ENCODE measurements at regions not wholly inside any gene's neighbourhood (a gene's known extent, or its start where the extent isn't known, plus 50 kb on each side); places are given as distances from the start of the nearest gene placed in this dataset.

DNA sequence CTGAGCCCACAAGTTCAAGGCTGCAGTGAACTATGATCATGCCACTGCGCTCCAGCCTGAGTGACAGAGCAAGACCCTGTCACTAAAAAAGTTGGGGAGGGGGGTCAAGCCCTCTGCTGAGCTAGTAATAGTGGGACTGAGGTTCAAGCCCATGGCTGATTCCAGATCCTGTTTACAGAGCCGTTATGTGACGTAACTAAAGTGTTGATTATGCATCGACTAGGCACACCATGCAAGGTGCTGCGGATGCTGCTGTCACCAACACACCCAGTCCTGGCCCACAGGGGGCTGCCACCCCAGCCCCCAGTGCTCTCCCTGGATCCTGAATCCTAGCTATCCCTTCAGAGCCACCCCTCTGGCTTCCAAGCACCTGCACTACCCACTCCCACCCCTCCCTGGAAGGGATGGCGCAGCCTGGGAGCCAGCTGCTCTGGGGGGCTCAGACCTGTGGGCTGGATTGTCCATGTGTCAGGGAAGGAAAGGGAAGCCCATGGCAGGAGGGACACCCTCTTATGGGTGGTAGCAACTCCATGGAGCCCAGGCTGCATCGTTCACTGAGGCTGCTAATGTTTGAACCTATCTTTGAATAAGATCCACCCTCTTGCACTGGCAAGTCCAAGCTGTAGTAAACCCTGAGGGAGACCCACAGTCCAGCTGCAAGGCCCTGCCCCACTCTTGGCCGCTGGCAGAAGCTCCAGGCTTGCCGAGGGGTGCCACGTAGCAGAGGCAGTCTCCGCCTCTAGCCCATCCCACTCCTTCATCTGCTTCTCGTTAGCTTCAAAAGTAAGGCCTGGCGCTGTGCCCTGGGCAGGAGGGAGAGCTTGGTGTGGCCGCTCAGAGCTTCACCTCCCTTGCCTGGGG, 95.0 kb downstream of the SNX5 start:
- Histone ChIP-seq H3K4me3 (ENCODE audit: insufficient read depth, low read depth, low read length, poor library complexity, severe bottlenecking) (no peak overlapping the region), H3K27me3 (replicated peaks; ENCODE audit: control insufficient read depth, insufficient read depth, low read length, poor library complexity, severe bottlenecking) (no peaks in the 10 kb centered on the region), H3K36me3 (ENCODE audit: control insufficient read depth, insufficient read depth, low read length) (no peaks in the 10 kb centered on the region), H3K9me3 (ENCODE audit: control insufficient read depth, low read length) (no peaks in the 10 kb centered on the region), H3K27ac (ENCODE audit: insufficient read depth, low read length, poor library complexity, severe bottlenecking) (no peak overlapping the region), H3K4me1 (ENCODE audit: control insufficient read depth, insufficient read depth, low read length, poor library complexity, severe bottlenecking) (no peaks in the 10 kb centered on the region)
- no peak for DNase-seq

DNA sequence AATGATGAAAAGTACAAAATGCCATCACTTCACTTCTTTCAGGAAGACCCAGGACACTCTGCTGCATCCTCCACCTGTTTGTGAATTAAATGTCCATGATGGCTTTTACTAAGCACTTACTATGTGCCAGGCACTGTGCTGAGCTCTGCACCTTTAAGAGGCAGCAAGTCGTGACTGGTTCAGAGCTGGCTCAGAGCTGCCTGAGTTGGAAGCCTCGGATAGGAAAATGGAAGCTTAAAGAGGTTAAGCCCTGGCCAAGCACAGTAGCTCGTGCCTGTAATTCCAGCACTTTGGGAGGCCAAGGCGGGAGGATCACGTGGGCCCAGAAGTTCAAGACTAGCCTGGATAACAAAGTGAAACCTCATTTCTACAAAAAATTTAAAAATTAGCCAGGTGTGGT, 95.6 kb downstream of the SNX5 start:
- H3K27ac ChIP-seq (ENCODE audit: insufficient read depth, low read length, poor library complexity, severe bottlenecking) = no peak overlapping the region
- no peaks in the 10 kb centered on the region for H3K36me3 ChIP-seq (ENCODE audit: control insufficient read depth, insufficient read depth, low read length)
- no peak for DNase-seq
- no peak overlapping the region for H3K4me3 ChIP-seq (ENCODE audit: insufficient read depth, low read depth, low read length, poor library complexity, severe bottlenecking)
- no peaks in the 10 kb centered on the region for H3K9me3 ChIP-seq (ENCODE audit: control insufficient read depth, low read length)
- no peaks in the 10 kb centered on the region for H3K27me3 ChIP-seq (replicated peaks; ENCODE audit: control insufficient read depth, insufficient read depth, low read length, poor library complexity, severe bottlenecking)
- H3K4me1 ChIP-seq (ENCODE audit: control insufficient read depth, insufficient read depth, low read length, poor library complexity, severe bottlenecking) = no peaks in the 10 kb centered on the region

DNA sequence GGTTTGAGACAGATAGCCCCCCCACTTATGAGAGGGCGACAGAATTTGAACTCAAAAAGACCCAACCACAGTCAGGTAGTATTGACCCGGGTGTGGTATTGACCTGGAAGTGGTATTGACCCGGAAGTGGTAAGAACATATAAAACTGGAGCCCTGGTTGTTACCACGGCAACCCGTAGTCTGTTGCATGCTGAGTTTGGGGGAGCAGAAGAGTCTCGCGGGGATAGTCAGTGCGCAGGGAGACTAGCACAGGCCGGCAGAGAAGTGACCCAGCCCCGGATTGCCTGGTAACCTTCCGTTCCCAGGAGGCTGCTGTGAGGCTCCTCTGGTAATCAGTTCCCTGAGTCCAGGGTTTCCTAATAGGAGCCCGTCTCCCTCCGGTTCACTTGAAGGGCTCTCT, 96.2 kb downstream of the SNX5 start:
- Histone ChIP-seq H3K4me1 (ENCODE audit: control insufficient read depth, insufficient read depth, low read length, poor library complexity, severe bottlenecking) (no peaks in the 10 kb centered on the region), H3K27me3 (replicated peaks; ENCODE audit: control insufficient read depth, insufficient read depth, low read length, poor library complexity, severe bottlenecking) (no peaks in the 10 kb centered on the region), H3K36me3 (ENCODE audit: control insufficient read depth, insufficient read depth, low read length) (no peaks in the 10 kb centered on the region), H3K4me3 (ENCODE audit: insufficient read depth, low read depth, low read length, poor library complexity, severe bottlenecking) (no peak overlapping the region), H3K9me3 (ENCODE audit: control insufficient read depth, low read length) (no peaks in the 10 kb centered on the region), H3K27ac (ENCODE audit: insufficient read depth, low read length, poor library complexity, severe bottlenecking) (no peak overlapping the region)
- DNase-seq = no peak

GRCh38 chr20:17871886-17872285, 96.7 kb downstream of the SNX5 start:
- Histone ChIP-seq H3K27ac (ENCODE audit: insufficient read depth, low read length, poor library complexity, severe bottlenecking) (no peak overlapping the region), H3K9me3 (ENCODE audit: control insufficient read depth, low read length) (no peaks in the 10 kb centered on the region), H3K4me3 (ENCODE audit: insufficient read depth, low read depth, low read length, poor library complexity, severe bottlenecking) (no peak overlapping the region), H3K4me1 (ENCODE audit: control insufficient read depth, insufficient read depth, low read length, poor library complexity, severe bottlenecking) (no peaks in the 10 kb centered on the region), H3K27me3 (replicated peaks; ENCODE audit: control insufficient read depth, insufficient read depth, low read length, poor library complexity, severe bottlenecking) (no peaks in the 10 kb centered on the region), H3K36me3 (ENCODE audit: control insufficient read depth, insufficient read depth, low read length) (no peaks in the 10 kb centered on the region)
- DNase-seq = no peak

DNA sequence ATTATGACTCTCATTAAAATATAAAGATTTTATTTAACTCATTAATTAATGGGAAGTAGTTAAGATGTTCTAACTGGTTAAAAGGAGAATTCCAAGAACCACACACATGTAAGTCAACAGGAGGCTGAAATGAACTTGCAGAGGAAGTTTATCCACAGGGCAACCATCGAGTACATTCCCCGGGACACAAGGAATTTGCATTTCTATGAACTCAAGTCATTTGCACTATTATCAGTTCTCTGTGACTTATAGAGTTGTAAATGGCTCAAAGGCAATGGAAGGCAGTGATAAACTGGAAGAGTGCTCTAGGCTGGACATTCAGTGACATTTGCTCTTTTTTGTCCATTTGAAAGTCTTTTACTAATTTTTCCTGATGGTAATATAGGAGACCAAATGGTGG, 97.4 kb downstream of the SNX5 start:
- Histone ChIP-seq H3K27me3 (replicated peaks; ENCODE audit: control insufficient read depth, insufficient read depth, low read length, poor library complexity, severe bottlenecking) (no peaks in the 10 kb centered on the region), H3K9me3 (ENCODE audit: control insufficient read depth, low read length) (no peaks in the 10 kb centered on the region), H3K36me3 (ENCODE audit: control insufficient read depth, insufficient read depth, low read length) (no peaks in the 10 kb centered on the region), H3K4me1 (ENCODE audit: control insufficient read depth, insufficient read depth, low read length, poor library complexity, severe bottlenecking) (no peaks in the 10 kb centered on the region), H3K4me3 (ENCODE audit: insufficient read depth, low read depth, low read length, poor library complexity, severe bottlenecking) (no peak overlapping the region), H3K27ac (ENCODE audit: insufficient read depth, low read length, poor library complexity, severe bottlenecking) (no peak overlapping the region)
- DNase-seq = no peak

GRCh38 chr20:17870086-17870740, 98.4 kb downstream of the SNX5 start:
- Histone ChIP-seq H3K9me3 (ENCODE audit: control insufficient read depth, low read length) (no peaks in the 10 kb centered on the region), H3K4me3 (ENCODE audit: insufficient read depth, low read depth, low read length, poor library complexity, severe bottlenecking) (no peak overlapping the region), H3K27me3 (replicated peaks; ENCODE audit: control insufficient read depth, insufficient read depth, low read length, poor library complexity, severe bottlenecking) (no peaks in the 10 kb centered on the region), H3K36me3 (ENCODE audit: control insufficient read depth, insufficient read depth, low read length) (no peaks in the 10 kb centered on the region), H3K27ac (ENCODE audit: insufficient read depth, low read length, poor library complexity, severe bottlenecking) (no peak overlapping the region), H3K4me1 (ENCODE audit: control insufficient read depth, insufficient read depth, low read length, poor library complexity, severe bottlenecking) (no peaks in the 10 kb centered on the region)
- no peak for DNase-seq

- H3K9me3 ChIP-seq (ENCODE audit: control insufficient read depth, low read length) = no peaks in the 10 kb centered on the region
- H3K4me3 ChIP-seq (ENCODE audit: insufficient read depth, low read depth, low read length, poor library complexity, severe bottlenecking) = no peak overlapping the region
- H3K27me3 ChIP-seq (replicated peaks; ENCODE audit: control insufficient read depth, insufficient read depth, low read length, poor library complexity, severe bottlenecking) = no peaks in the 10 kb centered on the region
- H3K27ac ChIP-seq (ENCODE audit: insufficient read depth, low read length, poor library complexity, severe bottlenecking) = no peak overlapping the region
- H3K36me3 ChIP-seq (ENCODE audit: control insufficient read depth, insufficient read depth, low read length) = no peaks in the 10 kb centered on the region
- DNase-seq = no peak
- H3K4me1 ChIP-seq (ENCODE audit: control insufficient read depth, insufficient read depth, low read length, poor library complexity, severe bottlenecking) = no peaks in the 10 kb centered on the region
Measured at GRCh38 chr20:17869295-17869994, 99.1 kb downstream of the SNX5 start.

DNA sequence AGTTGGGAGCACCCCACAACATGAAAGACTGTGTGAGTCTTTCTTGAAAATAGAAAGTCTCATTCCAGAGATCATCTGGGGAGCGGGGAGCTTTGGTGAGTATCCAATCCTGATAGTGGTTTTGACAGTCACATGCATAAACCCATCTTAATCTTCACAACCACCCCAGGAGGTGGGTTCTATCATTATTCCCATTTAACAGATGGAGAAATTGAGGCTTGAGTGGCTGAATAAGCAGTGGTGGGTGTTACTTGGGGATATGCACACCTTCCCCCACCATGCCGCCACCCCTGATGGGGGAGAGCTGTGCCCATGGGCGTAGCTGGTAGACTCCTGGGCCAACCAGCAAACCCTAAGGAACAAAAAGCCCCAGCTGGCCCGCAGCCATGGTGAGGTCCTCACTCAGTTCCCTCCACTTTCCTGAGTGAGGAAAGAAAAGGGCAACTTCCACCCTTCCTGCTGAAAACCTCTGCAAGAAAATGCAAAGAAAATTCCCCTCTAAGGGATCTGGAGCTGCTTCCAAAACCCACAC, 99.8 kb downstream of the SNX5 start:
- Histone ChIP-seq H3K36me3 (ENCODE audit: control insufficient read depth, insufficient read depth, low read length) (no peaks in the 10 kb centered on the region), H3K9me3 (ENCODE audit: control insufficient read depth, low read length) (no peaks in the 10 kb centered on the region), H3K4me3 (ENCODE audit: insufficient read depth, low read depth, low read length, poor library complexity, severe bottlenecking) (no peak overlapping the region), H3K27ac (ENCODE audit: insufficient read depth, low read length, poor library complexity, severe bottlenecking) (no peak overlapping the region), H3K4me1 (ENCODE audit: control insufficient read depth, insufficient read depth, low read length, poor library complexity, severe bottlenecking) (no peaks in the 10 kb centered on the region), H3K27me3 (replicated peaks; ENCODE audit: control insufficient read depth, insufficient read depth, low read length, poor library complexity, severe bottlenecking) (no peaks in the 10 kb centered on the region)
- DNase-seq = no peak

DNA sequence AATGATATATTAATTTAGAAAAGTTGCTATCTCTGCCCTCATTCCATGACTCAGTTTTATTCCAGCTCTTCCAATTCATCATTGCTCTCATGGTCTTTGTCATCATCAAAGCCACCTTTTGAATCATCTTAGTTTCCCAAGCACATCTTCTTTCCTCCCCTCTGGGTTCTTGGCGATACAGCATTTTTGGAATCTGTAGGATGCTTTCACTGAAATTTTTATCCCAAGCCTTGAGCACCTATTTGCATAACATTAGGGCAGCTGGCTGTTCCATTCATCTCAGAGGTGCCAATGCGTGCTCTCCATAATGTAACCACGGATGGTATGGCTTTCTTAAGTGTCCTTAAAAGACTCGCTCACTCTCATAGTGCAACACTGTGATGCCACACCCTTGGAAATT, 100.4 kb downstream of the SNX5 start:
- Histone ChIP-seq H3K36me3 (ENCODE audit: control insufficient read depth, insufficient read depth, low read length) (no peaks in the 10 kb centered on the region), H3K4me3 (ENCODE audit: insufficient read depth, low read depth, low read length, poor library complexity, severe bottlenecking) (no peak overlapping the region), H3K27me3 (replicated peaks; ENCODE audit: control insufficient read depth, insufficient read depth, low read length, poor library complexity, severe bottlenecking) (no peaks in the 10 kb centered on the region), H3K9me3 (ENCODE audit: control insufficient read depth, low read length) (no peaks in the 10 kb centered on the region), H3K27ac (ENCODE audit: insufficient read depth, low read length, poor library complexity, severe bottlenecking) (no peak overlapping the region), H3K4me1 (ENCODE audit: control insufficient read depth, insufficient read depth, low read length, poor library complexity, severe bottlenecking) (no peaks in the 10 kb centered on the region)
- DNase-seq = no peak

All from effector memory CD4-positive, alpha-beta T cell (primary cell).